ENCODE measurements at regions not wholly inside any gene's neighbourhood (a gene's known extent, or its start where the extent isn't known, plus 50 kb on each side); places are given as distances from the start of the nearest gene placed in this dataset.
"Not testable (repeated sequence)": the region's sequence is repeated elsewhere in the genome, so short reads cannot be mapped to it uniquely, and the experiment has no call there.

- no peak for TF ChIP-seq CTCF (IDR thresholded peaks at IDR 0.05; ENCODE audit: low read depth, low read length)
- DNase-seq (ENCODE audit: extremely low read depth, low read depth): no peak
Measured at GRCh38 chr13:87821512-87821911, 150.3 kb downstream of the SLITRK5 start.

- not testable (repeated sequence) for DNase-seq (ENCODE audit: extremely low read depth, low read depth)
Measured at GRCh38 chr13:87826301-87826700, 155.1 kb downstream of the SLITRK5 start.

- TF ChIP-seq CTCF (IDR thresholded peaks at IDR 0.05; ENCODE audit: low read depth, low read length): no peak
- DNase-seq (ENCODE audit: extremely low read depth, low read depth): no peak
Measured at GRCh38 chr13:87827479-87827878, 156.3 kb downstream of the SLITRK5 start.

GRCh38 chr13:87837522-87837921 lies 166.4 kb downstream of the SLITRK5 start:
- no peak for TF ChIP-seq CTCF (IDR thresholded peaks at IDR 0.05; ENCODE audit: low read depth, low read length)
- DNase-seq (ENCODE audit: extremely low read depth, low read depth): no peak

GRCh38 chr13:87837946-87838345 lies 166.8 kb downstream of the SLITRK5 start:
- no peak for DNase-seq (ENCODE audit: extremely low read depth, low read depth)
- no peak for TF ChIP-seq CTCF (IDR thresholded peaks at IDR 0.05; ENCODE audit: low read depth, low read length)

- no peak for DNase-seq (ENCODE audit: extremely low read depth, low read depth)
- no peak for TF ChIP-seq CTCF (IDR thresholded peaks at IDR 0.05; ENCODE audit: low read depth, low read length)
Measured at GRCh38 chr13:87851410-87851809, 180.2 kb downstream of the SLITRK5 start.

GRCh38 chr13:87855553-87855952 lies 184.4 kb downstream of the SLITRK5 start:
- DNase-seq (ENCODE audit: extremely low read depth, low read depth): no peak
- TF ChIP-seq CTCF (IDR thresholded peaks at IDR 0.05; ENCODE audit: low read depth, low read length): no peak

- no peak for TF ChIP-seq CTCF (IDR thresholded peaks at IDR 0.05; ENCODE audit: low read depth, low read length)
- no peak for DNase-seq (ENCODE audit: extremely low read depth, low read depth)
Measured at GRCh38 chr13:87859261-87859660, 188.1 kb downstream of the SLITRK5 start.

Data from AG09319 (cell line).